ENCODE measurements at regions not wholly inside any gene's neighbourhood (a gene's known extent, or its start where the extent isn't known, plus 50 kb on each side); places are given as distances from the start of the nearest gene placed in this dataset.

DNA sequence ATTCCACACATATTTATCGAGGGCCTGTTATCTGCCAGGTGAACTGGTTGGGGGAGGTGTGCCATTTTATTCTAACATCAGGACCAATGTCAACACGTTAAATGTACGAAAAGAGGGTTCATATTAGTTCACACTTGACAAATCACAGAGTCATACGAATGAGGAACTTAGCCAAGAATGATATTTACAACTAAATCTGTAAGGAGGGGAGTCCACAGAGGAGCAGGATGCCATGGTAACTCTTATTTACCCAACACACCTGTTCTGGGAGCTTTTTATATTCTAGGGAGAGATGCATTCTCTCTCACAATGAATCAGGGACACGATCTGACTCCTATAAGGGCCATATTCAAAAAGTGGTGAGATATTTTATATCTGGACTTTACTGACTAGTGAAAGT is 144.1 kb downstream of the CDC42EP3 start:
- in situ Hi-C loops (cut with MboI; ENCODE audit: low pct_unique_long_range_greater_than_20kb, low sequenced_read_pairs), result no loop called here
- no peak for DNase-seq

DNA sequence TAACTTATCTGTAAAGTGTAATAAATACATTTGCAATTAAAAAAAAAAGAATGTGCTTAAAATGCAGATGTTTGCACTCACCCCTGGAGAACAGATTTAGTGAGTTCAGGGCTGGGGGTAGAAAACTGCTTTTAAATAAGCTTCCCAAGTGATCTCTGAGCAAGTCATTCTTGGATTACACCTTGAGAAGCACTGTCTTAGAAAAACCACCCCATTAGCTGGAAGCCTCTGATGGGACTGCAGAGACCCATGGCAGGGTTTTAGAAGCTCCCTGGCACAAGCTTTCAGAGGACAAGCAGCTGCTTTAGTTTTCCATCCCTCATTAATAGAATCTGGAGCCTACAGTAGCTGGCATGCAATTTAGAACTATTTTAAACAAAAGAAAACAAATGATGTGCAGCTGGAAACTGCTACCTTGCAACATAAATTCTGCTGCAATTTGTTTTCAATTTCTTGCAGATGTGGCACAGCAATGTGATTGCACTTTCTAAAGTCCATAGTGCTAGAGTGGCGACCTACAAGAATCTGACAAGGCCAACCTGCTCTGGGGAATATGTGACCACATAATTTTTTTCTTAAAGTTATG is 141.5 kb downstream of the CDC42EP3 start:
- in situ Hi-C loops (cut with MboI; ENCODE audit: low pct_unique_long_range_greater_than_20kb, low sequenced_read_pairs), result no loop called here
- no peak for DNase-seq

DNA sequence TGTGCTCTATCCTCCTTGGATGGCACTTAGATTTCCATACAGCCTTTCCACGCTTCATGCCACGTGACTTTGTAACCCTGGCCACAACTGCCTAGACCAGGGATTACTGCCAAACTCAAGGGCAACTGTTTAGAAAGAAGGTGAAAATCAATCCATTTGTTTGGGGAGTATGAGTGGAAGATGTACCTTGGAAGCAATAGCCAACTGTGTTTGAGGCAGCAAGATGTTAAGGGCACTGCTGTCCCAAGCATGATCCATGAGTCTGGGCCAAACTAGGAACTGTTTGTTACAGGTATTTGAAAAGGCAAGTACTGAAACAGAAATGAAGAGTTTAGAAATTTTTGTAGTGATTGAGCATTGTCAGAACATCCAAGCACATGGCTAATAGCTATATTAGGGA is 138.9 kb downstream of the CDC42EP3 start:
- no peak for DNase-seq
- in situ Hi-C loops (cut with MboI; ENCODE audit: low pct_unique_long_range_greater_than_20kb, low sequenced_read_pairs), result no loop called here

DNA sequence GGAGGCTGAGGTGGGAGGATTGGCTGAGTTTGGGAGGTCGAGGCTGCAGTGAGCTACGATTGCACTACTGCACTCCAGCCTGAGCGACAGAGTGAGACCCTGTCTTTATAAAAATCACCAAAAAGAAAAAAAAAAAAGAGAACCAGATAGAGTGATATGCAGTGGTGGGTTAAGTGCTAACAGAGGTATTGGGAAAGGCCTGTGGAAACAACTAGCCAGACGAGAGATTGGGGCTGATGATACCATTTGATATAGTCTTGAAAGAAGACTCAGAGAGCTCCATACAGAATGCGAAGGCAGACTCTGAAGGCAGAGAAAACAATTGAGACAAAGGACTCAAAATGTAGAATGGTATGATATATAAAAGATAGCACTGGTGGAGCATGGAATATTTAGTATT is 134.1 kb downstream of the CDC42EP3 start:
- in situ Hi-C loops (cut with MboI; ENCODE audit: low pct_unique_long_range_greater_than_20kb, low sequenced_read_pairs), result no loop called here
- DNase-seq, result no peak

DNA sequence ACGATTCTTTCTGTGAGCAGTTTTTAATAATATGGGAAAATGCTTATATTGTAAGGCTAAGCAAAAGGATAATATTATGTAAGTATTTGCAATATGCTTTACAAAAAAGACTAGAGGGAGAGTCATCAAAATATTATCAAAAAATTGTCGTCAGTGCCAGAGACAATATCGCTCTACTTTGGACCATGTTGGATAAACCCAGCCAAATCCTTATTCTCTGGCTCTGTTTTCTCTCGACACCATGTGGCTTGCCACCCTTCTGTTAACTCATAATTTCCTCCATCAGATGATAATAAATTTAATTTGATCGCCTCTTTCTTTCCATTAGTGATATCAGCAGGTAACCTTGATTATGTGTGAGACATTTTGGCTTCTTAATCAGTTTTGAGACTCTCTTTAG is 129.9 kb downstream of the CDC42EP3 start:
- DNase-seq, result no peak
- in situ Hi-C loops (cut with MboI; ENCODE audit: low pct_unique_long_range_greater_than_20kb, low sequenced_read_pairs), result no loop called here

DNA sequence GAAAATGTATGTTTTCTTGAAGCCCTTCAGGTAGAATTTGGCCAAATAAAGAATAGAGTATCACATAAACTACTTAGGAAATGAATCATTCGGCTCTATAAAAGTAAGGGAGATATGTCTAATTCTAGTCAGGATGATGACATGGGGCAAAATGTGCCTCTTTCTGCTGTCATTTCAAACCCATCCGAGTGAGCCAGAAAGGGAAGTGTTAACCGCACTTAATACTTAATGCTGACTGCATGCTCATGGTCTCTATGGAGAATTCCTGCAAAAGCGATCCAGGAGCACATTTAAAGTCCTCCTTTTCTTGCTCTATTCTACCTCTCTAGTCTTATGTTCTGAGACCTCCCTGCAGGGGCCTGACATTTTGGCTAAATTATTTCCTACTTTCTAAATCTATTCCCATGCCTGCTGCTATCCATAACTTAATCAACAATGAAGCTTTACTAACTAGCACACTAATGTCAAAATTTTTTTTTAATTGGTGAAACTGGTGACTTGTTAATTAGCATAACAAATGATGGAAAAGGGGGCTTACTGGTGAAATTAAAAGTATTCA is 127.4 kb downstream of the CDC42EP3 start:
- no peak for DNase-seq
- in situ Hi-C loops (cut with MboI; ENCODE audit: low pct_unique_long_range_greater_than_20kb, low sequenced_read_pairs), result no loop called here

DNA sequence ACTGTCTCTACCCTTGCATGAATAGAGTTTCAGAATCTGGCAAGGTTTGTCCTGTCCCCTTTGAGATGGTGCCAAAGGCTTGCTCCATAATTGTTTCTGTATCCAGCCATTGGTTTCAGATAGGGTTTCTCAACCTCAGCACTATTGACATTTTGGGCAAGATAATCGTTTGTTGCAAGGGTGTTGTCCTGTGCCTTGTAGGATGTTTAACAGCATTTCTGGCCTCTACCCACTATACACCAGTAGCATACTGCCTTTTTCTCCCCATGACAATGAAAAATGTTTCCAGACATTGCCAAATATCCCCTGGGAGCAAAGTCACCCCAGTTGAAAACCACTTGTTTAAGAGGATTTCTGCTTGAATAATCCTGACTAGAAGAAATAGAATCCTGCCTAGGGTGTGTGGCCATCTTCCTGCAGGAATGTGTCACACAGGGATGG is 126.8 kb downstream of the CDC42EP3 start:
- DNase-seq, result no peak
- in situ Hi-C loops (cut with MboI; ENCODE audit: low pct_unique_long_range_greater_than_20kb, low sequenced_read_pairs), result no loop called here

DNA sequence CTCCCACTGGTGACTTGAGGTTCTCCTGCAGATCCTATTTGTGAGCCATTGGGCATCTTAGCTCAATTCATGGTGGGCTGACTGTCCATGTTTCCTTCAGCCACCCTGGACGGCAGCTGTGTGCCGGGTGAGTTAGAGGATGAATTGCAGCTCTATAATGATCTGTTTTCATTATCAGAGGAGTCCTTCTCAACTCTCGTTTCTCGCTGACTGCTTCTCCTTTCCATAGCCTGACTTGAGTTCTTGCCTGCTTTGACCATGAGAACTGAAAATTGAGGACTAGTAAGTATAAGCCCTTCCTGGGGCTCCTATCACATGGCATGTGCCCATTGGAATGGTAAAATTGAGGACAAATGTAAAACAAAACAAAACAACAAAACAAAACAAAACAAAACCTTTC is 121.8 kb downstream of the CDC42EP3 start:
- no peak for DNase-seq
- in situ Hi-C loops (cut with MboI; ENCODE audit: low pct_unique_long_range_greater_than_20kb, low sequenced_read_pairs), result no loop called here

DNA sequence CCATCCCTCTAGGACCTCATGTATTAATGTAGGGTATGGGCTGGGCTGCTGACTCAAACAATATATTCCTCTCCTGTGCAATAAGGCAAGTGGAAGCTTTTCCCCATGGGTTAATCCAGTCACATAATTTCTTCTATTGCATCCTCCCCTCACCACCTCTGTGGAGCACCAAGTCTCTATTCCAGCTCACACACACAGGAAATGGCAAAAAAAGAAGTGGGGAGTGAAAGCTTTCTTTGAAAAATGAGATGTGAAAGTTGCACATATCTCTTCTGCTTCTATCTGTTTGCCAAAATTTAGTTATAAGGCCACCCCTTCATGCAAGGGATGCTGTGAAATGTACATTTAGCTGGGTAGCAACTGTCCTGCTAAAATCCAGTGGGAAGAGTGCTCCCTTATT is 121.3 kb downstream of the CDC42EP3 start:
- in situ Hi-C loops (cut with MboI; ENCODE audit: low pct_unique_long_range_greater_than_20kb, low sequenced_read_pairs), result no loop called here
- DNase-seq, result no peak

DNA sequence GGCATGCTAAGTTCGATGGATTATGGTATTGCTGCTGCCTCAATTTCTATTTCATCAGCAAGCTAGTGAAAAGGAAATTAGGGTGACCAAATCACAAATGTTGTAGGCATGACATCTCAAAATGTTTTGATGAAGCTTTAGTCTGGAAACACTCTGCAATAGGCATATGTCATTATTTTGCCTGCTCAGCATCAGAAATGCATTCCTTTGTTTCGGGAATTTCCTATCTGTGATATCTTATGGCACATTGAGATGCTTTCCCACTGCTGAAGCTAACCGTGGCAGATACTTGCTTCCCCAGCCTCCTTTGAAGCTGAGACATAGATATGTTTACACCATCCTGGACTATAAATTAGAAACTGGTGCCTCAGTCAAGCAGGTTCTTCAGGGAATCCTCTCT is 119.7 kb downstream of the CDC42EP3 start:
- DNase-seq, result no peak
- in situ Hi-C loops (cut with MboI; ENCODE audit: low pct_unique_long_range_greater_than_20kb, low sequenced_read_pairs), result no loop called here

DNA sequence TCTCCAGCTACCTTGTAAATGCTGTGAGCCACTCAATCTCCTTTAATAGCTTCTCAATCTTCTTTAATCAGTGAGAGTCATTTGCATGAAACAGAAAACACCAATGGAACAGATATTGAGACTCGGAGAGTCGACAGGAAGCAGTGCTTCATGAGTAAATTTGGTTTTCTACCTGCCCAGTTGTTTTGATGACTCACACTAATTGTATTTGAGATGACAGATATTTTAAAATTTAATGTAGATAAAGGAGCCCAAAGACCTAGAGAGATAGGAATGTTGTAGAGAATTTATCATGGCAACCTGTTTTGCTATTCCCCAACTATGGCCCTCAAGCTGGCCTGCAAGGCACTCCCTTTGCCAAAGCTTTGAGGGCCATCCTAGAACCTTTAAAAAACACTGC is 119.1 kb downstream of the CDC42EP3 start:
- in situ Hi-C loops (cut with MboI; ENCODE audit: low pct_unique_long_range_greater_than_20kb, low sequenced_read_pairs), result no loop called here

DNA sequence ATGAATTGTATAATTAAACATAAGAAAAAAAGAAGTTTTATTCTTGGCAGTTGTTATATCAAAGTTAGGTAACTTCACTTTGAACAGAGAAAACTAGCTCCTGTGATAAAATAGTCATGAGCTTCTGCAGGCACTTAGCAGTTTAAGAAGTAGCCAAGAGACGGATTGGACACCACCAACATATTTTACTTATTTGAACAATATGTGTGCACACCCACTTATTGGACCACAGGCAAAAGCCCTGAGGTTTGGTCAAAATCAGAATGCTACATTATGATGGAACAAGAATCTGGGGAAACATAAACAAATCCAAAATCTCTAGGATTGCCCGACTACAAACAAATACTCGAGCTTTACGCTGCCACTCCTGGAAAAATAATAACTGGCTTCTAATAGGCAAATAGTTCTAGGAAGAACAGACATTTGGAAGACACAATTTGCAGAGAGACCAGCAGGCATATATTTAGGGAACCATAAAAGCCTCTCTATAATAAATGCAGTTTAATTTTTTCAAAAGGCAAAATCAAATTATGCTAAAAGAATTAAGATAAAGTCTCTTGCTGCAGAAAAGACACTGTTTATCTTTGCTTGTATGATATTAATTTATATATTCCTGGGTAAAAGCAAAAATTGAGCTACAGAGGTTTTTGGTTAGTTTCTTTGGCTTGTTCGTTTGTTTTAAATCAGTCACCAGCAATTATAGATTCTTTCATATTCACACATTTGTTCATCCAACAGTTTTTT is 117.9 kb downstream of the CDC42EP3 start:
- in situ Hi-C loops (cut with MboI; ENCODE audit: low pct_unique_long_range_greater_than_20kb, low sequenced_read_pairs), result no loop called here
- no peak for DNase-seq

More for the DNA sequence above, 119.1 kb downstream of the CDC42EP3 start:
- DNase-seq, result no peak

DNA sequence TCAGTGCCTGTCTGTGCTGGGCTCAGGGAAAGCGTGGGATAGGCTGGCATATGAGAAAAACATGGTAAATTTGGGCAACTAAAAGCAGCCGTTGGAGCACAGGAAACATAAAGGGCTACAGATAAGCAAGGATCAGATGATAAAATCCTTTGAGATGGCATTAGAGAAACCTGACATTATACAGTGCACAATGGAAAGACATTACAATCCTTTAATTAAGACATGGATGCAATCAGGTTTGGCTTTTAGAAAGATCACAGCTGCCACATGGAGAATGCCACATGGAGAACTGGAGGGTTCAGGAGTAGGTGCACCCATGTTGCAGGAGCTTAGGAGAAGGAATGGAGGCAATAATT is 117.3 kb downstream of the CDC42EP3 start:
- DNase-seq, result no peak
- in situ Hi-C loops (cut with MboI; ENCODE audit: low pct_unique_long_range_greater_than_20kb, low sequenced_read_pairs), result no loop called here

DNA sequence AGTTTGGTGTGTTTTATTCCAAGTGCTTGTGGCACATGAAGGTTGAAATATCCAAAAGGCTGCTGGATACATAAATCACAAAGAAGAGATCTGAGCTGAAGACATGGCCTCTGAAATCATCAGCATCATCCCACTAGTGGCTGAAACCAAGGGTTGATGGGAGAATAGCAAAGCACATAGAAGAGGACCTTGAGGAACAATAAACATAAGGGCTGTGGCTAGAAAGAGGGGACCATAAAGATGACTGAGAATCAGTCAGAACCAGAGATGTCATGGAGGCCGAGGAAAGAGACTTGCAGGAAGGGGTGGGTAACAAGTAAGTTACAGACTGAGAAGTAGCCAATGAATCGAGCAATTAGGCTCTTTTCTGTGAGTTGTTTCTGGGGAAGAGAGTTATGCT is 116.8 kb downstream of the CDC42EP3 start:
- no peak for DNase-seq
- in situ Hi-C loops (cut with MboI; ENCODE audit: low pct_unique_long_range_greater_than_20kb, low sequenced_read_pairs), result no loop called here

DNA sequence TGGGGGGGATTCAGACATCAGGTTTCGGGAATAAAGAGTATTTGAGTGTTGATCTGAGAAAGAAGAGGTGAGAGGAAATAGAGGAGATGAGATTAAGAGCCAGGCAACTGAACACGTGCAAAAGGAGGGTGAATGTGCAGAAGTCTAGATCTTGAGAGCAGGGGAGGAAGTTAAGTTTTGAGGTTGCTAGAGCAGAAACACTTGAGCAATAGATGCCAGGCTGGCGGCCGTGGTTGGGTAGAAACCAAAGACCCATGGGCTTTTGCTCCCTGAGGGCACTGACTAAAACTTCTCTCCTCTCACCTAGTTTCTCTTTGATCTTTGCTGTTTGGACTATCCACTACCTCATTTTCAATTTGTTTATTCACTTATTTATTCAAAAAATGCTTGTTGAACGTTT is 116.0 kb downstream of the CDC42EP3 start:
- DNase-seq, result peak; percentile 54
- in situ Hi-C loops (cut with MboI; ENCODE audit: low pct_unique_long_range_greater_than_20kb, low sequenced_read_pairs), result no loop called here

DNA sequence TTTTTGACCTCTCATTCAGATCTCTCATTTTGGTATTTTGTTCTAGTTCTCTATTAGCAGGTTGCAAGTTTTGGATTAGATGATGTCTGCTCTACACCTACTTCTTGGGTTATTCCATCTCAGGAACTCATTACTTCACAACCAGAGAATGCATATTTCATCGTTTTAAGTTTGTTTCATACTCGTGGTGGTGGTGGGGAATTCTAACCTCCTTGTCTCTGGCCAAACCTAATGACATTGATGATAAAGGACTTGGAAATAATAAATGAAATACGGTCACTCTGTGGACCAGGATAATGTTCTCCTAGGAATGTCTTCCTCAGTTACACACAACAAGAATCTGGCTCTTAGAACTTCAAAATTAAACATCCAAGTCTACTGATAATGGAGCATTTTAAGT is 115.2 kb downstream of the CDC42EP3 start:
- in situ Hi-C loops (cut with MboI; ENCODE audit: low pct_unique_long_range_greater_than_20kb, low sequenced_read_pairs), result no loop called here
- DNase-seq, result no peak

DNA sequence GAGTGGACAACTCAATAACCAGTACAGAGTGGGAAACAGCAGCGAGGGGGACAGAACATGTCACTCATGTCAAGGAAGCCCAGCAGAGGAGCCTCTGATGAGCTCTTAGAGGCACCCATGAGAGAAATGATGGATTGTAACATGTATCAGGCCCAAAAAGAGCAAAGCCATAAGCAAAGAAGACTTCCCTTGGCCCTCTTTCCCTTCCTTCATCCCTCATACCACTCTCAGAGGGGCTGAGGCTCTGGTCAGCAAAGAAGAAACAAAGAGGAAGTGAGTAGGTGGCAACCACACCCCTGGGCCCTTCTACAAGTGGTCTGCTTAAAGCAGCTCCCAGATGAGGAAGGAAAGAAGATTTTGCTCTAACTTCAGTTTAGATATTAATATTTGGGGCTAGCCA is 112.8 kb downstream of the CDC42EP3 start:
- peak; percentile 48 for DNase-seq
- in situ Hi-C loops (cut with MboI; ENCODE audit: low pct_unique_long_range_greater_than_20kb, low sequenced_read_pairs), result no loop called here

DNA sequence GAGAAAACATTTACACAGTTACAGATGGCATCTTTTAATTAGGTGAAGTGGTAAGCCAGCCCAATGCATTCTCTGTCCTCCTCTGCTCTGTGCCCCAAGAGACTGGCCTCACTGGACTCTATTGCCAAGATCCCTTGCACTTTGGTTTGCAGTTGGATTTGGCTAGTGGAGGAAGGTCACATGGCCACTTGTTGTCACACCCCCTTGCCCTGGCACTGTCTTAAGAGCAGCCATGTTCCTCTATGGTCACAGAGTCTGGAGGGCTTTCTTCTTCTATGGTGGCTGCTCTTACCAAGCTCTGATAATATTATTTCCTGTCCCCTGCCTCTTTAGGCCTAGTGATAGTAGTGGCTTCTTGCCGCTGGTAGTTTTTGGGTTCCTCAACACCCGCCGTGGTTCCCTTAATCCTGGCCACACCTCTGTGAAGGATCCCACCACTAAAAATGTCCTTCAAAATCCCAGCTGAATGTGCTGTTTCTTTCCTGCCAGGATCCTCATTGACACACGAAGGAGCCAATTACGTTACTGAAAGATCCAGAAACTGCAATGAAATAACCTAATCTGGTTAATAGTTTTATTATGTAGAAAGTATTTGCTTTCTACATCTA is 111.1 kb downstream of the CDC42EP3 start:
- in situ Hi-C loops (cut with MboI; ENCODE audit: low pct_unique_long_range_greater_than_20kb, low sequenced_read_pairs), result no loop called here
- no peak for DNase-seq

DNA sequence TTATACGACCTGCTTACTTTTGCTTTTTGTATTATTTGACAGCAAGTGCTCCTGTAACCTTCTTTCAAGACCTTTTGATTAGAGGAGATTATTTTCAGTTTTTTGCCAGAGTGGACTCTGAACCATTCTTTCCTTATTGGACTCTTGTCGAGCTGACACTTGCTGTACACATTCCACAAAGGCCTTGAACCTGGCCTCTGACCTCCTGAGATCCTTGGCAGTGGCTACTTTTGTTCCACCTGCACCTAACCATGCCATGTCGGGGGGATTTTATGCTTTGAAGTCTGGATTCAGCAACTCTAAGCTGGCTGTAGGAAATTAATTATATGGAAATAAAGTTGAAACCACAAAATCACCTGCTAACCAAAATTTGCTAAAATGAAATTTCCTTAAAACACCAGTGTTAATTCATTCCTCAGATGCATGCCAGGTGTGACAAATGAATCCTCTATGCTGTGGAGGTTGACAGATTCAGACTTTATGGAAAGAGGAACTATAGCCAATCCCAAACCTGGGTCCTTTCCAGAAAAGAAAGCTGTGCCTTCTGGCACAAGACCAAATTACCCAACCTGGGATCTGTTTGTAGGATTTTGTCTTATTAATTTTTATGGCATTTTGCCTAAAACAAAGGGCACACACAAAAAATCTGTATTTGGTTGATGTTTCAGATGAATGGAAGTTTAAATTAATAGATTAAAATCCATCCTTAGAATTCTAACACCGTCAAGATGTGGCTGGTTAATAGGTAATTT is 110.4 kb downstream of the CDC42EP3 start:
- in situ Hi-C loops (cut with MboI; ENCODE audit: low pct_unique_long_range_greater_than_20kb, low sequenced_read_pairs), result no loop called here
- no peak for DNase-seq
